ENCODE measurements at regions not wholly inside any gene's neighbourhood (a gene's known extent, or its start where the extent isn't known, plus 50 kb on each side); places are given as distances from the start of the nearest gene placed in this dataset.

DNA sequence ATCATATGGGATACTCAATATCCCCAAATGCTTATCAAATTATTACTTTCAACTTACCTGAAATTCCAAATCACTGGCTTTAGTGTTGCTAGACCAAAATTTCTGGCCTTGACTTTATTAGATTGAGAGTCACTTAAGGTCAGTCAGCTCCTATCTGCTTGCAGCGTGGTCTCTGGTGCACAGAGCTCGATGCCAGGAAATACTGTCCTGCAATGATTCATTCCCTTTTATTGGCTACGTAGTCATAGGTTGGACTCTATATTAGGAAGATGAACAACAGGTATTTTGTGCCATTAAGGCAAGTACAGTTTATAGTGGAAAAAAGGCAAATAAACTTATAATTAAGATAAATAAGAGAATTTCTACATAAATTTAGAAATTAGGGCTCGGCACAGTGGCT is 378.6 kb upstream of the MCTP2 start:
- TF ChIP-seq TCF7L2 (IDR thresholded peaks at IDR 0.05; ENCODE audit: borderline replicate concordance, extremely low read depth, insufficient read depth, insufficient read length) (no peak), FOSL1 (IDR thresholded peaks at IDR 0.05; ENCODE audit: low read depth) (no peak), POLR2A (IDR thresholded peaks at IDR 0.05; ENCODE audit: borderline replicate concordance, extremely low read depth, insufficient read depth, insufficient read length) (no peak), JUND (IDR thresholded peaks at IDR 0.05) (no peak)
- TF ChIP-seq, protein P1, sequence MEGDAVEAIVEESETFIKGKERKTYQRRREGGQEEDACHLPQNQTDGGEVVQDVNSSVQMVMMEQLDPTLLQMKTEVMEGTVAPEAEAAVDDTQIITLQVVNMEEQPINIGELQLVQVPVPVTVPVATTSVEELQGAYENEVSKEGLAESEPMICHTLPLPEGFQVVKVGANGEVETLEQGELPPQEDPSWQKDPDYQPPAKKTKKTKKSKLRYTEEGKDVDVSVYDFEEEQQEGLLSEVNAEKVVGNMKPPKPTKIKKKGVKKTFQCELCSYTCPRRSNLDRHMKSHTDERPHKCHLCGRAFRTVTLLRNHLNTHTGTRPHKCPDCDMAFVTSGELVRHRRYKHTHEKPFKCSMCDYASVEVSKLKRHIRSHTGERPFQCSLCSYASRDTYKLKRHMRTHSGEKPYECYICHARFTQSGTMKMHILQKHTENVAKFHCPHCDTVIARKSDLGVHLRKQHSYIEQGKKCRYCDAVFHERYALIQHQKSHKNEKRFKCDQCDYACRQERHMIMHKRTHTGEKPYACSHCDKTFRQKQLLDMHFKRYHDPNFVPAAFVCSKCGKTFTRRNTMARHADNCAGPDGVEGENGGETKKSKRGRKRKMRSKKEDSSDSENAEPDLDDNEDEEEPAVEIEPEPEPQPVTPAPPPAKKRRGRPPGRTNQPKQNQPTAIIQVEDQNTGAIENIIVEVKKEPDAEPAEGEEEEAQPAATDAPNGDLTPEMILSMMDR (IDR thresholded peaks at IDR 0.05 in 2 of 3, conservative IDR thresholded peaks at IDR 0.05 in 1 of 3; ENCODE audit: borderline replicate concordance in 1 of 3, insufficient read depth in 1 of 3, low read depth in 2 of 3, low read length in 2 of 3), result no peak
- TF ChIP-seq, protein P2, sequence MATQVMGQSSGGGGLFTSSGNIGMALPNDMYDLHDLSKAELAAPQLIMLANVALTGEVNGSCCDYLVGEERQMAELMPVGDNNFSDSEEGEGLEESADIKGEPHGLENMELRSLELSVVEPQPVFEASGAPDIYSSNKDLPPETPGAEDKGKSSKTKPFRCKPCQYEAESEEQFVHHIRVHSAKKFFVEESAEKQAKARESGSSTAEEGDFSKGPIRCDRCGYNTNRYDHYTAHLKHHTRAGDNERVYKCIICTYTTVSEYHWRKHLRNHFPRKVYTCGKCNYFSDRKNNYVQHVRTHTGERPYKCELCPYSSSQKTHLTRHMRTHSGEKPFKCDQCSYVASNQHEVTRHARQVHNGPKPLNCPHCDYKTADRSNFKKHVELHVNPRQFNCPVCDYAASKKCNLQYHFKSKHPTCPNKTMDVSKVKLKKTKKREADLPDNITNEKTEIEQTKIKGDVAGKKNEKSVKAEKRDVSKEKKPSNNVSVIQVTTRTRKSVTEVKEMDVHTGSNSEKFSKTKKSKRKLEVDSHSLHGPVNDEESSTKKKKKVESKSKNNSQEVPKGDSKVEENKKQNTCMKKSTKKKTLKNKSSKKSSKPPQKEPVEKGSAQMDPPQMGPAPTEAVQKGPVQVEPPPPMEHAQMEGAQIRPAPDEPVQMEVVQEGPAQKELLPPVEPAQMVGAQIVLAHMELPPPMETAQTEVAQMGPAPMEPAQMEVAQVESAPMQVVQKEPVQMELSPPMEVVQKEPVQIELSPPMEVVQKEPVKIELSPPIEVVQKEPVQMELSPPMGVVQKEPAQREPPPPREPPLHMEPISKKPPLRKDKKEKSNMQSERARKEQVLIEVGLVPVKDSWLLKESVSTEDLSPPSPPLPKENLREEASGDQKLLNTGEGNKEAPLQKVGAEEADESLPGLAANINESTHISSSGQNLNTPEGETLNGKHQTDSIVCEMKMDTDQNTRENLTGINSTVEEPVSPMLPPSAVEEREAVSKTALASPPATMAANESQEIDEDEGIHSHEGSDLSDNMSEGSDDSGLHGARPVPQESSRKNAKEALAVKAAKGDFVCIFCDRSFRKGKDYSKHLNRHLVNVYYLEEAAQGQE (IDR thresholded peaks at IDR 0.05; ENCODE audit: low read depth), result no peak
